ENCODE measurements at regions not wholly inside any gene's neighbourhood (a gene's known extent, or its start where the extent isn't known, plus 50 kb on each side); places are given as distances from the start of the nearest gene placed in this dataset.

DNA sequence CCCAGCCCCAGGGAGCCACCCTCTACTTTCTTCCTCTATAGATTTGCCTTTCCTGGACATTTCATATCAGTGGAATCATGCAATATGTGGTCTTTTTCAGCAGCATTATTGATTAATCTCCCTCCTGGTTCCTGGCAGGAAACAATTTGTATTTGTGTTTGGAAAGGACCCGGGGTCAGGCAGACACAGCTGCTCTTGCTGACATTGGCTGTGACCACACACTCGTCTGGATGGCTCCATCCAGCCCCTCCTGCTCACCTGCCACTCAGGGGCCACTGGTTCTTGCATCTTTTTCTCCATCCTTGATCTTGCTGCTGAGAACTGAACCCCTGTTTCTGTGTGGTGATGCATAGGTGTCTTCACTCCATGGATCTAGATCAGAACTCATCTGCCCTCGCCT lies 176.6 kb upstream of the MKI67 start:
- H3K4me3 ChIP-seq (ENCODE audit: low read length): no peak overlapping the region
- no peak for DNase-seq (ENCODE audit: low read depth)
- TF ChIP-seq, protein P1, sequence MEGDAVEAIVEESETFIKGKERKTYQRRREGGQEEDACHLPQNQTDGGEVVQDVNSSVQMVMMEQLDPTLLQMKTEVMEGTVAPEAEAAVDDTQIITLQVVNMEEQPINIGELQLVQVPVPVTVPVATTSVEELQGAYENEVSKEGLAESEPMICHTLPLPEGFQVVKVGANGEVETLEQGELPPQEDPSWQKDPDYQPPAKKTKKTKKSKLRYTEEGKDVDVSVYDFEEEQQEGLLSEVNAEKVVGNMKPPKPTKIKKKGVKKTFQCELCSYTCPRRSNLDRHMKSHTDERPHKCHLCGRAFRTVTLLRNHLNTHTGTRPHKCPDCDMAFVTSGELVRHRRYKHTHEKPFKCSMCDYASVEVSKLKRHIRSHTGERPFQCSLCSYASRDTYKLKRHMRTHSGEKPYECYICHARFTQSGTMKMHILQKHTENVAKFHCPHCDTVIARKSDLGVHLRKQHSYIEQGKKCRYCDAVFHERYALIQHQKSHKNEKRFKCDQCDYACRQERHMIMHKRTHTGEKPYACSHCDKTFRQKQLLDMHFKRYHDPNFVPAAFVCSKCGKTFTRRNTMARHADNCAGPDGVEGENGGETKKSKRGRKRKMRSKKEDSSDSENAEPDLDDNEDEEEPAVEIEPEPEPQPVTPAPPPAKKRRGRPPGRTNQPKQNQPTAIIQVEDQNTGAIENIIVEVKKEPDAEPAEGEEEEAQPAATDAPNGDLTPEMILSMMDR (conservative IDR thresholded peaks at IDR 0.05; ENCODE audit: low read depth, low read length): no peak

DNA sequence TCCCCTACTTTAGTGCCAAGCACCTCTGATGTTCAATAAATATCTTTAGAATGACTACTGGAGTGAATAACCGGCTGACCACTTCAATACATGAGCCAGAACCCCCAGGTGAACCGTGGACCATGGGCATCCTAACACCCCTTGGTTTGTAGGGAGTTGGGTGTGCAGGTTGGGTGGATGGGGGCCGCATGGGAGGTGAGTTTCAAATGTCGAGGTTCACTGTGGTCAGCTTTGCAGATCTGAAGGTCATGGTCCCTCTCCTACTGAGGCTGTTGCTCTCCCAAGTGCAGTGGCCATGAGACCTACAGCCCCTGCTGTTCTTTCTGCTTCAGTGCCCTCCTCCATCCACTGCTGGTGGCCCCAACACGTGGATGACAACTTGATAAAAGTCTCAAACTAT lies 178.0 kb upstream of the MKI67 start:
- no peak for DNase-seq (ENCODE audit: low read depth)
- no peak overlapping the region for H3K4me3 ChIP-seq (ENCODE audit: low read length)
- TF ChIP-seq, protein P1 (conservative IDR thresholded peaks at IDR 0.05; ENCODE audit: low read depth, low read length): no peak

DNA sequence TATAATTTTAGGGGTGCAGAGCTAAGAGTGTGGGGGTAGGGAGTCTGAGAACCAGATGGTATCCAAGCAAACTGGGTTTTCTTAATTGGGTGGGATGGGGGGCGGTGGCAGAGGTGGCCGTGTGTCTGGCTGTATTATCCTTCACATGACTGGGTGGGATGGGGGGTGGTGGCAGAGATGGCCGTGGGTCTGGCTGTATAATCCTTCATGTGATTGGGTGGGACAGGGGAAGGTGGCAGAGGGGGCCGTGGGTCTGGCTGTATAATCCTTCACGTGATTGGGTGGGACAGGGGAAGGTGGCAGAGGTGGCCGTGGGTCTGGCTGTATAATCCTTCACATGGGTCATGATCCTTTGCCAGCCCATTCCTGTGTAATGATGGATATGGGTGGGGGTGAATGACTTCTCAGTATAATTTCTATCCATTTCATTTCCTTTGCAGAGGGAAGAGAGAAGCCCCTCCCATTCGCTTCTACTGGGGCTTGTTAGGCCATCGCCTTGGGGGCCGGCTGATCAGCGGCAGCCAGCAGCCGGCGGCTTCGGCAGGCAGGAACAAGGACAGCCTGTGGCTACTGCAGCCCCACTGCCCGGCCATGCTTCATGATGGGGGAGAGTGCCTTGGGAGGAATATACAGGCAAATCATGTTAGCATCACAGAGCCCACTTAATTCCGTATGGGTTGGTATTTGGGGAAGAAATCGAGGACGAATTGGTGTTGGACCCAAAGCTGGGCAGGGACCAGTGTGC lies 179.6 kb upstream of the MKI67 start:
- no peak for DNase-seq (ENCODE audit: low read depth)
- H3K4me3 ChIP-seq (ENCODE audit: low read length): no peak overlapping the region
- TF ChIP-seq, protein P1 (conservative IDR thresholded peaks at IDR 0.05; ENCODE audit: low read depth, low read length): no peak

DNA sequence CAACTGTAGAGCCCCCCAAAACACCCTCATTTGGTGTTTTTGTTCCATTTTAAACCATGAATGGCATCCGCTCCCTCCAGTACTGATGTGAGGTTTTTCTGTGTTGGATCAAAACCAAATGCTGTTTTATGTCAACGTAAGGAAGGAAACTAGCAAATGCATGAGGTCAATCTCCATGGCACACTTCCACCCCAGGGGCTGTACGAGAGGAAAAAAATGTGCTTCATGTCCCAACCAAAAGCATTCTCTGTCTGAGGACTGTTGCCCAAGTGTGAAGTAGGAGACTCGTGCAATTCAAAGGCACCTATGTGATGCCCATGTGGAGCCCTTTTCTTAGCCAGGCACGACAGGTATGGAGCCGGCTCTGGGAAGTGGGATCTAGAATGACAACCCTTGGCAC lies 180.3 kb upstream of the MKI67 start:
- TF ChIP-seq, protein P1 (conservative IDR thresholded peaks at IDR 0.05; ENCODE audit: low read depth, low read length): no peak
- H3K4me3 ChIP-seq (ENCODE audit: low read length): no peak overlapping the region
- no peak for DNase-seq (ENCODE audit: low read depth)

DNA sequence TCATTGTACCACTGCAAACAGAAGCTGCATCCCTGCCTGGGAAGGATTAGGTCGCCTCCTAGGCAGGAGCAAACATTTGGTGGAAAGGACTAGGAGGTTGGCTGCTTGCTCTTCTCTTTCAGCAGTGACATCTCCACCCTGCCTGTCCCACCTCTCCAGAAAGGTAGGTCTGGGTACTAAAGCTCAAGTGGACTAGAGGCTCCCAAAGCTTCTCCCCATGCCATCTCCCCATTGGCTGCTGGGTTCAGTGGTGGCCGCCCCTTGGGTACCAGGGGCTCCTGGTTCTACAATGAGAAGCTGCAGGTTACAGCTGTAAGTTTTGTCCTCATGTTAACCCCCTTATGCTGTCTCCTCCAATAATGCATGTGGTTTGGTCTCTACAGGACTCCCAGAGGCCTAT lies 180.7 kb upstream of the MKI67 start:
- H3K4me3 ChIP-seq (ENCODE audit: low read length): no peak overlapping the region
- DNase-seq (ENCODE audit: low read depth): no peak
- TF ChIP-seq, protein P1 (conservative IDR thresholded peaks at IDR 0.05; ENCODE audit: low read depth, low read length): no peak

DNA sequence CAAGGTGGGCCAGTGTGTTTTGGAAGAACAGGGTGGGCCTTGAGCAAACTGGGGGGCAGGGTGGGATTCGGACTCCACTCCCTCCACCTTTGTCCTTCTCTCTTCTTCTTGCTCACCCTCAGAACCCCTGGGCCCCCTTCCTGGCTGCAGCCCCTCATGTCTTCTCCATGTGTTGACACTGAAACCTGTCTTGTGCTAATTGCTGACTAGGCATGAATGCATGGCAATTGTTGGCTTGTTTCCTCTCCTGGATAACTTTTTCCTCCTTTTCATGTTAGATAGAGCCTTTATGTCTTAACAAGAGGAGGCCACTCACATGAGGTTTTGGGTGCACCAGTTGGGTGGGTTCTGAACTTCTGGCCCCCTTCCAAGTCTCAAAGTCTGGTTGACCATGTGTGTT lies 181.6 kb upstream of the MKI67 start:
- no peak overlapping the region for H3K4me3 ChIP-seq (ENCODE audit: low read length)
- TF ChIP-seq, protein P1 (conservative IDR thresholded peaks at IDR 0.05; ENCODE audit: low read depth, low read length): no peak
- no peak for DNase-seq (ENCODE audit: low read depth)

DNA sequence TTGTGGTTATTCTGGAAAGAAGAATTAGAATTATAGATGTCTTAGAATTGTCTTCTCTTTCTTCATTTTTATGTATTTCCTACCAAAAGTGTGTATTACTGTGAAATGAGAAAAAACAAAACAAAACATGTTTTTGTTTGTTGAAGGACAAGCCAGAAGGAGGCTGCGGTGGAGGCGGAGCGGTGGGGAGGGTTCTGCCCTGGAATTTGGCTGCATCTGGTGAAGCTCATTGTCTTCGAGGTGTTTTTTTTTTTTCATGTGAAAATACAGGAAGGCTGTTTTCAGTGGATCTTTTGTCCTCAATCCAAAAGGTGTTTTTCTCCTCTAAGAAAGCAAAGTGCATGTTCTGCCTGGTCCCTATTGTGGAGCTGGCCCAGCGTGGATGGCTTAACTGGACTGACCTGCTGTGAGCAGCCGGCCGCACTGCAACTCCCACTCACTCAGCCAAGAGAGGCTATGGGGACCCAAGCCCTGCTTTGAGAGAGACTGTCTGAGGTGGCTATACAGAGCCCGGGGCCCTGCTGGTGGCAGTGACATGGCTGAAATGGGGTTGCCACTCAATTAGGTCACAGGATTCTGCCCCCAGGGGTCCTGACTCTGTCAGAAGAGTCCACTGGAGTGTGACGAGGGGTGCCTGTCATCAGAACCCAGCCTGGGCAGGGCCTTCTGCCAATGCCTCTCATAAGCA lies 184.9 kb upstream of the MKI67 start:
- no peak for DNase-seq (ENCODE audit: low read depth)
- no peak overlapping the region for H3K4me3 ChIP-seq (ENCODE audit: low read length)
- TF ChIP-seq, protein P1 (conservative IDR thresholded peaks at IDR 0.05; ENCODE audit: low read depth, low read length): no peak
